GM23338 (cell line): ENCODE measurements at regions not wholly inside any gene's neighbourhood (a gene's known extent, or its start where the extent isn't known, plus 50 kb on each side); places are given as distances from the start of the nearest gene placed in this dataset.
A peak's percentile ranks its signal among the peaks of the same experiment; 100 is the strongest.

ENCODE experiments used
- ATAC-seq: fragments of 200-7000 bp; cut with Tn5 transposase; 3 replicates; pipeline ENCODE4 v1.9.1; 2020
- DNase-seq: peaks from one replicate; pipeline ENCODE4 v3.0.0-alpha.2; 2015; ENCODE audit warnings: low spot score
- H2AFZ ChIP-seq: fragments of 200-600 bp; sonication (generic); 2 replicates; pipeline ENCODE4 v1.8.0; 2016; ENCODE audit warnings: antibody characterized with exemption, mild to moderate bottlenecking, moderate library complexity
- H3F3A ChIP-seq: fragments of 200-600 bp; sonication (generic); replicated peaks from 2 replicates; pipeline ENCODE4 v1.8.0; 2017; ENCODE audit warnings: antibody characterized with exemption, mixed run types, low read depth
- H3K27ac ChIP-seq: fragments of 200-600 bp; sonication (generic); 2 replicates; pipeline ENCODE4 v1.6.1; 2016; ENCODE audit warnings: low read depth
- H3K27me3 ChIP-seq: fragments of 200-600 bp; sonication (generic); 2 replicates; pipeline ENCODE4 v1.8.0; 2016; ENCODE audit warnings: mild to moderate bottlenecking, mixed run types, moderate library complexity; ENCODE audit not compliant: insufficient read depth
- H3K36me3 ChIP-seq: fragments of 200-600 bp; sonication (generic); 2 replicates; pipeline ENCODE4 v1.8.0; 2016; ENCODE audit warnings: mild to moderate bottlenecking; ENCODE audit not compliant: insufficient read depth
- H3K4me1 ChIP-seq: fragments of 200-600 bp; sonication (generic); 2 replicates; pipeline ENCODE4 v1.8.0; 2016; ENCODE audit warnings: mild to moderate bottlenecking, moderate library complexity; ENCODE audit not compliant: insufficient read depth
- H3K4me2 ChIP-seq: fragments of 200-600 bp; sonication (generic); 2 replicates; pipeline ENCODE4 v1.7.1; 2017; ENCODE audit warnings: mixed run types
- H3K4me3 ChIP-seq: fragments of 200-600 bp; sonication (generic); 2 replicates; pipeline ENCODE4 v1.6.1; 2016; ENCODE audit warnings: mixed run types
- H3K79me2 ChIP-seq: fragments of 200-600 bp; sonication (generic); replicated peaks from 2 replicates; pipeline ENCODE4 v1.8.0; 2017; ENCODE audit warnings: mild to moderate bottlenecking; ENCODE audit not compliant: insufficient read depth
- H3K9me2 ChIP-seq: fragments of 200-600 bp; sonication (generic); 2 replicates; pipeline ENCODE4 v1.8.0; 2017; ENCODE audit not compliant: insufficient read depth
- H4K20me1 ChIP-seq: fragments of 200-600 bp; sonication (generic); replicated peaks from 2 replicates; pipeline ENCODE4 v1.8.0; 2017; ENCODE audit warnings: mild to moderate bottlenecking; ENCODE audit not compliant: insufficient read depth
- H3K27ac Mint-ChIP-seq: 2 replicates; pipeline ENCODE4 v1.8.0; 2020; ENCODE audit warnings: inconsistent platforms, mild to moderate bottlenecking, moderate library complexity, mixed read lengths
- H3K27me3 Mint-ChIP-seq: 3 replicates; pipeline ENCODE4 v1.8.0; 2022; ENCODE audit warnings: low read depth, mild to moderate bottlenecking, moderate library complexity, mixed read lengths, inconsistent platforms; ENCODE audit not compliant: insufficient read depth, poor library complexity
- H3K36me3 Mint-ChIP-seq: 3 replicates; pipeline ENCODE4 v1.8.0; 2021; ENCODE audit warnings: low read depth, mild to moderate bottlenecking, inconsistent platforms, moderate library complexity, mixed read lengths
- H3K4me1 Mint-ChIP-seq: 3 replicates; pipeline ENCODE4 v1.8.0; 2020; ENCODE audit warnings: mild to moderate bottlenecking, inconsistent platforms, mixed read lengths
- H3K4me3 Mint-ChIP-seq: 3 replicates; pipeline ENCODE4 v1.8.0; 2021; ENCODE audit warnings: moderate library complexity, mild to moderate bottlenecking, inconsistent platforms, mixed read lengths
- H3K9me3 Mint-ChIP-seq: 3 replicates; pipeline ENCODE4 v1.8.0; 2020; ENCODE audit warnings: moderate library complexity, mild to moderate bottlenecking, inconsistent platforms, mixed read lengths
- CREB1 ChIP-seq: fragments of 250-450 bp; sonication (Bioruptor Pico); IDR thresholded peaks from 2 replicates; pipeline ENCODE4 v1.5.0; 2020; ENCODE audit warnings: low read depth, mild to moderate bottlenecking, moderate library complexity
- CTCF ChIP-seq, 2 experiments: fragments of 200-600 bp in 1 of 2; sonication (generic) in 1 of 2; conservative IDR thresholded peaks; 2 replicates each; pipeline versions ENCODE4 v1.5.1 to v1.6.1; 2016 to 2017; ENCODE audit warnings: antibody characterized with exemption in 2 of 2, low read depth in 2 of 2, mild to moderate bottlenecking in 2 of 2, moderate library complexity in 1 of 2
- ETS1 ChIP-seq: IDR thresholded peaks from 2 replicates; pipeline ENCODE4 v1.6.1; 2016; ENCODE audit warnings: antibody characterized with exemption
- EZH2 ChIP-seq: fragments of 200-600 bp; sonication (generic); IDR thresholded peaks from one replicate; pipeline ENCODE4 v1.8.0; 2017; ENCODE audit warnings: antibody characterized with exemption, mild to moderate bottlenecking, low read depth; ENCODE audit not compliant: unreplicated experiment
- JUNB ChIP-seq: IDR thresholded peaks from one replicate; pipeline ENCODE4 v1.6.1; 2016; ENCODE audit warnings: antibody characterized with exemption; ENCODE audit not compliant: unreplicated experiment
- POLR2AphosphoS5 ChIP-seq: IDR thresholded peaks from 2 replicates; pipeline ENCODE4 v1.6.1; 2016; ENCODE audit warnings: antibody characterized with exemption, low read depth
- STAT1 ChIP-seq: IDR thresholded peaks from one replicate; pipeline ENCODE4 v1.6.1; 2016; ENCODE audit warnings: antibody characterized with exemption; ENCODE audit not compliant: unreplicated experiment
- ZNF114 ChIP-seq: fragments of 250-450 bp; sonication (Bioruptor Pico); IDR thresholded peaks from 2 replicates; pipeline ENCODE4 v1.5.0; 2020; ENCODE audit warnings: mild to moderate bottlenecking, moderate library complexity
- ZNF331 ChIP-seq: fragments of 250-450 bp; sonication (Bioruptor Pico); IDR thresholded peaks from 2 replicates; pipeline ENCODE4 v1.5.0; 2020; ENCODE audit warnings: low read depth, mild to moderate bottlenecking, moderate library complexity
- ZNF462 ChIP-seq: fragments of 250-450 bp; sonication (Bioruptor Pico); IDR thresholded peaks from 2 replicates; pipeline ENCODE4 v1.5.0; 2020; ENCODE audit warnings: mild to moderate bottlenecking, moderate library complexity

DNA sequence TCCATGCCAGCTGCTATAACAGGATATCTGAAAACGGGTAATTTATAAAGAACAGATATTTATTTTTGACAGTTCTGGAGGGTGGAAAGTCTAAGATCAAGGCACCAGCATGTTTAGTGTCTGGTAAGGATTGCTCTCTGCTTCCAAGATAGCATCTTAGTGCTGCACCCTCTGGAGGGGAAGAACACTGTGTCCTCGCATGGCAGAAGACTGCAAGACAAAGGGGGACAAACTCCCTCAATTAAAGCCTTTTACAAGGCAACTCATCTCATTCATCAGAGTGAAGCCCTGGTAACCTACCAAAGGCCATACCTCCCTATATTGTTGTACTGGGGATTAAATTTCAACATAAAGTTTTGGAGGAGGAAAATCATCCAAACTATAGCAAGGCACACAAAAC, 298.9 kb upstream of the EDIL3 start:
- H3K79me2 ChIP-seq: no peaks in the 10 kb centered on the region
- no peaks in the 10 kb centered on the region for H3K9me3 Mint-ChIP-seq
- peaks cover 7% of the 10 kb centered on the region; the same call in 1 of the 3 replicates for H3K4me1 Mint-ChIP-seq
- no peak overlapping the region for H3K27ac ChIP-seq
- H2AFZ ChIP-seq: peak overlapping the region; percentile 67; the same call in 1 of the 2 replicates
- no peaks in the 10 kb centered on the region; the same call in 1 of the 2 replicates for H3K4me1 ChIP-seq
- ATAC-seq (peak; percentile 56), DNase-seq (peak; percentile 12)
- H3K27ac Mint-ChIP-seq: no peak overlapping the region
- H3K27me3 Mint-ChIP-seq: no peaks in the 10 kb centered on the region
- H4K20me1 ChIP-seq: no peaks in the 10 kb centered on the region
- TF ChIP-seq CTCF (conservative IDR thresholded peaks at IDR 0.05; ENCODE audit: low read depth in 2 of 2) (no peak), ETS1 (no peak), POLR2AphosphoS5 (no peak), STAT1 (no peak), EZH2 (no peak), CREB1 (CRISPR knock-in tag) (no peak), JUNB (no peak), ZNF114 (no peak), ZNF331 (CRISPR knock-in tag) (no peak)
- no peak overlapping the region for H3K4me2 ChIP-seq
- no peak overlapping the region for H3K4me3 ChIP-seq
- no peaks in the 10 kb centered on the region for H3K27me3 ChIP-seq
- no peaks in the 10 kb centered on the region for H3K36me3 ChIP-seq
- no peaks in the 10 kb centered on the region for H3F3A ChIP-seq
- no peaks in the 10 kb centered on the region for H3K9me2 ChIP-seq
- no peak overlapping the region for H3K4me3 Mint-ChIP-seq
- no peaks in the 10 kb centered on the region; the same call in 2 of the 3 replicates for H3K36me3 Mint-ChIP-seq

- no peak overlapping the region for H2AFZ ChIP-seq
- Mint-ChIP-seq H3K36me3 (no peaks in the 10 kb centered on the region; the same call in 2 of the 3 replicates), H3K27me3 (no peaks in the 10 kb centered on the region), H3K9me3 (no peaks in the 10 kb centered on the region), H3K4me3 (no peak overlapping the region), H3K4me1 (peaks cover 7% of the 10 kb centered on the region; the same call in 1 of the 3 replicates), H3K27ac (no peak overlapping the region)
- H3K4me1 ChIP-seq: no peaks in the 10 kb centered on the region; the same call in 1 of the 2 replicates
- no peaks in the 10 kb centered on the region for H3K9me2 ChIP-seq
- H3K27me3 ChIP-seq: no peaks in the 10 kb centered on the region
- ATAC-seq: no peak
- H3F3A ChIP-seq: no peaks in the 10 kb centered on the region
- no peaks in the 10 kb centered on the region for H4K20me1 ChIP-seq
- no peak overlapping the region for H3K27ac ChIP-seq
- no peak overlapping the region for H3K4me3 ChIP-seq
- H3K4me2 ChIP-seq: no peak overlapping the region
- H3K79me2 ChIP-seq: no peaks in the 10 kb centered on the region
- no peaks in the 10 kb centered on the region for H3K36me3 ChIP-seq
- no peak for DNase-seq
- TF ChIP-seq ZNF462 (no peak), ZNF114 (no peak)
Observed at GRCh38 chr5:84682531-84682930, 297.9 kb upstream of the EDIL3 start.
